ENCODE measurements at regions not wholly inside any gene's neighbourhood (a gene's known extent, or its start where the extent isn't known, plus 50 kb on each side); places are given as distances from the start of the nearest gene placed in this dataset.
"Not testable (repeated sequence)": the region's sequence is repeated elsewhere in the genome, so short reads cannot be mapped to it uniquely, and the experiment has no call there.

DNA sequence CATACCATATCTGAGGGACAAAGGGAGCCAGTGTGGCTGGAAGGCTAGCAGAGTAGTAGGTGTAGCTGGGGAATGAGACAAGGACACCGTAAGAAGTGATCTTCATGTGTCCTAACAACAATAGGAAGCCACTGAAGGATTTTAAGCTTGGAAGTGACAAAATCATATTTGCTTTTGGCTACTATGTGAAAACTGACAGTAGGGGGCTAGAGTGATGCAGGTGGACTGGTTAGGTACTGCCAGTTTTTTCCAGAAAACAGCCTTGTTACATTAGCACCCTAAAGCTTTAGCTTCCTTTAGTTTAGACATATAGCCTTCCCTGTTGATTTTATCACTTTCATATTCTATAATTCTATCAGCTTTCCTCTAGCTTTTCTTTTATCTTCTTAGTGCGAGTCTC lies 637.1 kb downstream of the ANKRD7 start:
- Histone ChIP-seq H3K9me3 (no peaks in the 10 kb centered on the region), H3K4me1 (no peaks in the 10 kb centered on the region), H3K36me3 (no peaks in the 10 kb centered on the region), H3K27ac (no peak overlapping the region), H3K27me3 (no peaks in the 10 kb centered on the region), H3K4me3 (no peak overlapping the region)
- intact Hi-C loops (cut with DNase I), result no loop called here
- TF ChIP-seq POLR2AphosphoS5 (IDR thresholded peaks at IDR 0.05; ENCODE audit: insufficient read depth in 1 of 2, low read depth in 1 of 2) (no peak), POLR2A (IDR thresholded peaks at IDR 0.05) (no peak)
- TF ChIP-seq, protein P1, sequence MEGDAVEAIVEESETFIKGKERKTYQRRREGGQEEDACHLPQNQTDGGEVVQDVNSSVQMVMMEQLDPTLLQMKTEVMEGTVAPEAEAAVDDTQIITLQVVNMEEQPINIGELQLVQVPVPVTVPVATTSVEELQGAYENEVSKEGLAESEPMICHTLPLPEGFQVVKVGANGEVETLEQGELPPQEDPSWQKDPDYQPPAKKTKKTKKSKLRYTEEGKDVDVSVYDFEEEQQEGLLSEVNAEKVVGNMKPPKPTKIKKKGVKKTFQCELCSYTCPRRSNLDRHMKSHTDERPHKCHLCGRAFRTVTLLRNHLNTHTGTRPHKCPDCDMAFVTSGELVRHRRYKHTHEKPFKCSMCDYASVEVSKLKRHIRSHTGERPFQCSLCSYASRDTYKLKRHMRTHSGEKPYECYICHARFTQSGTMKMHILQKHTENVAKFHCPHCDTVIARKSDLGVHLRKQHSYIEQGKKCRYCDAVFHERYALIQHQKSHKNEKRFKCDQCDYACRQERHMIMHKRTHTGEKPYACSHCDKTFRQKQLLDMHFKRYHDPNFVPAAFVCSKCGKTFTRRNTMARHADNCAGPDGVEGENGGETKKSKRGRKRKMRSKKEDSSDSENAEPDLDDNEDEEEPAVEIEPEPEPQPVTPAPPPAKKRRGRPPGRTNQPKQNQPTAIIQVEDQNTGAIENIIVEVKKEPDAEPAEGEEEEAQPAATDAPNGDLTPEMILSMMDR (IDR thresholded peaks at IDR 0.05), result no peak
- no peak for DNase-seq (ENCODE audit: extremely low spot score in 2 of 2)

DNA sequence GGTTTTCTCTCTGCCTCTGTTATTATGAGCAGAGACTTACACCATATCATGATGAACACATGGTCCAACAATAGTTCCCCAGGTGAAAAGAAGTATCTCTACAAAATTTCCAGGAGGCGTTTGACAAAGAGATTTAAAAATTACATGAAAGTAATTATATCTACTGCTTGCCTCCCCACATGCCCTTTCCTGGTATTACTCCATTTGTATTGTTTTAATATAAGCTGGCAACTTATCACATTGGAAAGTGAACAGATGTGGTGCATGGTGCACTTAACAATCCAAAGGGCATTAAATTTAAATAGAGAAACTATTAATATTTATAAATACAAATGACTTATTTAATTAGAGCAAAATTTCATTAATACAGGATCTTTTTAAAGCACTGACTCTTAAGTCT lies 638.2 kb downstream of the ANKRD7 start:
- TF ChIP-seq, protein P1 (IDR thresholded peaks at IDR 0.05), result no peak
- TF ChIP-seq POLR2AphosphoS5 (IDR thresholded peaks at IDR 0.05; ENCODE audit: insufficient read depth in 1 of 2, low read depth in 1 of 2) (no peak), POLR2A (IDR thresholded peaks at IDR 0.05) (no peak)
- DNase-seq (ENCODE audit: extremely low spot score in 2 of 2), result no peak
- intact Hi-C loops (cut with DNase I), result no loop called here
- H3K36me3 ChIP-seq, result no peaks in the 10 kb centered on the region
- no peaks in the 10 kb centered on the region for H3K27me3 ChIP-seq
- no peaks in the 10 kb centered on the region for H3K9me3 ChIP-seq
- H3K4me1 ChIP-seq, result no peaks in the 10 kb centered on the region
- H3K27ac ChIP-seq, result no peak overlapping the region
- H3K4me3 ChIP-seq, result no peak overlapping the region

DNA sequence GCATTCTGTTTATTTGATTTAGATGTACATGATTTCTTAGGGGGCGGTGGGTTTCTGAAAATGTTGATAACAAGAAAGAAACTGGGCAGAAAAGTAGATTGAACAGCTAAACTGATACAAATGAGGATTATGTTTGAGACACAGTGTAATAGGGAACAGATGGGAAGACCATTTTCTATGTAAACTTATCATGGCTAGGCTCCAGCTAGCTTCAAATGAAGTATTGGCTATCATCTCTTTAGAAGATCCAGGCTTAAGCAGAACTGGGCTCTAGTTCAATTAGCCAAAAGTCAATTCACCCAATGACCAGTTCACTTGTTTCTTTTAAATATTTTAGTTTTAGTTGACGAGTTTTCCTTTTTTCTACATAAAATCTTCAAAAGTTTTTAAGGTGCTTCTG lies 639.5 kb downstream of the ANKRD7 start:
- Histone ChIP-seq H3K4me1 (no peaks in the 10 kb centered on the region), H3K9me3 (no peaks in the 10 kb centered on the region), H3K36me3 (no peaks in the 10 kb centered on the region), H3K4me3 (no peak overlapping the region), H3K27ac (no peak overlapping the region), H3K27me3 (no peaks in the 10 kb centered on the region)
- no peak for TF ChIP-seq POLR2A (IDR thresholded peaks at IDR 0.05)
- no peak for TF ChIP-seq POLR2AphosphoS5 (IDR thresholded peaks at IDR 0.05; ENCODE audit: insufficient read depth in 1 of 2, low read depth in 1 of 2)
- TF ChIP-seq, protein P1 (IDR thresholded peaks at IDR 0.05), result no peak
- intact Hi-C loops (cut with DNase I), result no loop called here
- DNase-seq (ENCODE audit: extremely low spot score in 2 of 2), result no peak

DNA sequence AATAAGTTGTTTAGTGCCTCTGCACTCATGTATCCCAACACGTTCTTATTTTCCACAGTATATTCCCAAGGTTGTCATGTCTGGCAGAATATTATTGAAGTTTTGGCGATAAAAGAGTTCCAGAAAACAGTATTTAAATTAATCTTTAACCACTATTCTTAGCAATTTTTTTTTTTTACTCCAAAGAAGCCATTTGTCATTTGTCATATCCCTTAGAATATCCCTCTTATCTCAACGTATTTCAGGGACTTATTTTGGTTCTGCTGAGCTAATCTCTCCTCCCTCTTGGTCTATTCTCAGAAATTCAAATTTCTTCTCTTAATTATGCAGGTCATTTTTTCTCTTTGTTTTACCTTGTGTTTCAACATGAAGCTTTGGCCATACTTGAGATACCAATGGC lies 643.4 kb downstream of the ANKRD7 start:
- no peak for DNase-seq (ENCODE audit: extremely low spot score in 2 of 2)
- no peaks in the 10 kb centered on the region for H3K4me1 ChIP-seq
- no peaks in the 10 kb centered on the region for H3K27me3 ChIP-seq
- no peak overlapping the region for H3K27ac ChIP-seq
- TF ChIP-seq, protein P1 (IDR thresholded peaks at IDR 0.05), result no peak
- no peak for TF ChIP-seq POLR2A (IDR thresholded peaks at IDR 0.05)
- TF ChIP-seq POLR2AphosphoS5 (IDR thresholded peaks at IDR 0.05; ENCODE audit: insufficient read depth in 1 of 2, low read depth in 1 of 2), result no peak
- H3K4me3 ChIP-seq, result no peak overlapping the region
- H3K9me3 ChIP-seq, result no peaks in the 10 kb centered on the region
- intact Hi-C loops (cut with DNase I), result no loop called here
- H3K36me3 ChIP-seq, result no peaks in the 10 kb centered on the region

DNA sequence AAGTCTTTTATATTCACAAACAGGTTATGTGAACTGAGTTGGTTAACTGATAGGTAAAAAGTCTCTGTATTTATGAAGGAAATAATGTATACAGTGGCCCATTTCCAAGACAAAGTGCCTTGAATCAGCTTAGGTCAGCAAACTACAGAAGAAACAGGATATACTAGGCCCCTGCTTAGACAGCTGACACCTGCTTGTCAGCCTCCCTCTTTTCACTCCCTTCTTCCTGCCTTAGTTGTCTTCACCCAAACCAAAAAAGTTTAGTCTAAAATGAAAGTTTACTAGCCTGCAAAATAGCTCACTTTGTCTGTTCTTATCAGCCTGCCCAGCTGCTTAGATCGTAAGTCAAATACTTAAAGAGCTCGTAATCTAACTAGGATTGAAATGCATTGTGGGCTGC lies 644.6 kb downstream of the ANKRD7 start:
- intact Hi-C loops (cut with DNase I); H3K4me3 ChIP-seq; H3K27me3 ChIP-seq; DNase-seq (ENCODE audit: extremely low spot score in 2 of 2); H3K4me1 ChIP-seq; H3K9me3 ChIP-seq; H3K36me3 ChIP-seq; H3K27ac ChIP-seq: not testable (repeated sequence)

DNA sequence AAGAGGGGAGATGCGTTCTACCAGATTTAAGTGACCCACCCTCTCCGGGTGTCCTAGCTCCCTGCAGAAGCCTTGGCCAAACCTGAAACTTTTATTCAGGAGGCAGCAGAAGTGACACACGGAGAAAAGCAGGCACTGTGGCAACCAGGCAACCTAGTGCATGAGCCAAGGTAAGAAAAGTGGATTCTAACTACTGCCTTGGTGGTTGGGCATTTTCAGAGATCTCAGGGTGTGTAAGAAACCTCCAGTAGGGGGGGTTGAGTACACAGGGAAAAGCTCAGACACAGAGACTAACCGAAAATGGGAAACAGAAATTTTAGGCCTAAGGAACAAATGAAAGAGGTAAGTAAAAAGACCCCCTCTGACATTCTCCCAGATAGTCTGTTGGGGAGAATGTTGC lies 645.7 kb downstream of the ANKRD7 start:
- Histone ChIP-seq H3K4me1 (no peaks in the 10 kb centered on the region), H3K27ac (no peak overlapping the region), H3K36me3 (no peaks in the 10 kb centered on the region), H3K4me3 (no peak overlapping the region), H3K9me3 (no peaks in the 10 kb centered on the region), H3K27me3 (no peaks in the 10 kb centered on the region)
- TF ChIP-seq POLR2A (IDR thresholded peaks at IDR 0.05) (no peak), POLR2AphosphoS5 (IDR thresholded peaks at IDR 0.05; ENCODE audit: insufficient read depth in 1 of 2, low read depth in 1 of 2) (no peak)
- TF ChIP-seq, protein P1 (IDR thresholded peaks at IDR 0.05), result no peak
- intact Hi-C loops (cut with DNase I), result no loop called here
- DNase-seq (ENCODE audit: extremely low spot score in 2 of 2), result no peak

Measured in vagina (tissue), 2 donors.